ENCODE measurements at regions not wholly inside any gene's neighbourhood (a gene's known extent, or its start where the extent isn't known, plus 50 kb on each side); places are given as distances from the start of the nearest gene placed in this dataset.

GRCh38 chr3:102223132-102223531, 211.7 kb upstream of the ZPLD1 start:
- no peak for DNase-seq (ENCODE audit: extremely low spot score)
- TF ChIP-seq NFRKB (IDR thresholded peaks at IDR 0.05) (no peak), FOXK2 (IDR thresholded peaks at IDR 0.05) (no peak), SP1 (IDR thresholded peaks at IDR 0.05) (no peak), SUZ12 (IDR thresholded peaks at IDR 0.05) (no peak), ZNF384 (IDR thresholded peaks at IDR 0.05) (no peak), HDGF (IDR thresholded peaks at IDR 0.05; ENCODE audit: borderline replicate concordance) (no peak), CTBP1 (IDR thresholded peaks at IDR 0.05; ENCODE audit: borderline replicate concordance) (no peak), FOXA1 (IDR thresholded peaks at IDR 0.05) (no peak), L3MBTL2 (conservative IDR thresholded peaks at IDR 0.05) (no peak), BHLHE40 (IDR thresholded peaks at IDR 0.05; ENCODE audit: borderline replicate concordance) (no peak), LEF1 (IDR thresholded peaks at IDR 0.05; ENCODE audit: borderline replicate concordance) (no peak), ARNT (IDR thresholded peaks at IDR 0.05) (no peak), TARDBP (IDR thresholded peaks at IDR 0.05) (no peak), ELF4 (IDR thresholded peaks at IDR 0.05) (no peak), FOXM1 (IDR thresholded peaks at IDR 0.05; ENCODE audit: borderline replicate concordance) (no peak)
- TF ChIP-seq, protein P1, sequence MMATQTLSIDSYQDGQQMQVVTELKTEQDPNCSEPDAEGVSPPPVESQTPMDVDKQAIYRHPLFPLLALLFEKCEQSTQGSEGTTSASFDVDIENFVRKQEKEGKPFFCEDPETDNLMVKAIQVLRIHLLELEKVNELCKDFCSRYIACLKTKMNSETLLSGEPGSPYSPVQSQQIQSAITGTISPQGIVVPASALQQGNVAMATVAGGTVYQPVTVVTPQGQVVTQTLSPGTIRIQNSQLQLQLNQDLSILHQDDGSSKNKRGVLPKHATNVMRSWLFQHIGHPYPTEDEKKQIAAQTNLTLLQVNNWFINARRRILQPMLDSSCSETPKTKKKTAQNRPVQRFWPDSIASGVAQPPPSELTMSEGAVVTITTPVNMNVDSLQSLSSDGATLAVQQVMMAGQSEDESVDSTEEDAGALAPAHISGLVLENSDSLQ (IDR thresholded peaks at IDR 0.05), result no peak
- ChIA-PET CTCF (no interaction called here), POLR2A (no interaction called here)

DNA sequence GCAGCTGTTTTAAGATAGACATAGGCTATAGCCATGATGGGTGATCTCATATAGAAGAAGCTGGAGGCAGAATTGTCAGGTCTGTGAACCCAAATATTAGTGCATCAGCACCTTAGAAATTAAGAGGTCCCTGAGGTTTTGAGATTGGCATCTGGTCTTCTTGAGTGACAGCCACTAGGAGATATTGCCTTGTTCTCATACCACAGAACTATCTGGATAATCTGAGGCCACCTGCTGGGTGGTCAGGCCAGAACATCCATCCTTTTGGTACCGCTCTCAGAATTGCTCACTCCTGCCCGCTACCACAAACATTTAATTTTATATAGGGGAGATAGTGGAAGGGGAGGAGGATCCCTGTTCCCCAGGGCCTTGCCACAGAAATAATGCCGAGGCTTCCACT, 210.6 kb upstream of the ZPLD1 start:
- no peak for DNase-seq (ENCODE audit: extremely low spot score)
- ChIA-PET POLR2A (no interaction called here), CTCF (interaction anchor here (0.8 to 2.2 kb wide), 4 partner anchors 122 to 422 kb away, joined by 3 to 13 read pairs (median 8); no protein-coding TSS in a partner anchor)
- TF ChIP-seq, protein P1 (IDR thresholded peaks at IDR 0.05), result peak; percentile 73
- TF ChIP-seq BHLHE40 (IDR thresholded peaks at IDR 0.05; ENCODE audit: borderline replicate concordance), result no peak

DNA sequence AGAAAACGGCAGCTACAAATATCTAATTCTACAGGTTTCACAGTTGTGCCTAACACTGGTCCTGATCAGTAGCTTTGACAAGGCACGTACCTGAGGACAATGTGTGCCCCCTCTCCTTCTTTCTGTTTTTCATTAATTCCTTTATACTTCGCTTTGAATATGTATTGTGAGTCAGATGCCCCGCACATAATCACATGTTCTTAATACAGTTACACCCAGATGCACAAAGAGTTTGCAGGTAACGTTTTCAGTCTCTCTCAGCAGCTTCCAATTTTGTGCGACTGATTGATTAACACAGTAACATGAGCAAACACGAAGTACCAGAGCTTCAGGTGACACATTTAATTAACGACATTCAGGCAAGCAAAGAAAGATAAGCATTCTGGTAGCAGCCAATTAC, 209.8 kb upstream of the ZPLD1 start:
- no peak for TF ChIP-seq ARNT (IDR thresholded peaks at IDR 0.05)
- TF ChIP-seq, protein P1 (IDR thresholded peaks at IDR 0.05), result 0 out of 2 replicates have a peak, but pooled peaks have one; percentile 21
- CTCF ChIA-PET, result interaction anchor here (0.7 to 2.2 kb wide), 19 partner anchors 35 to 422 kb away, joined by 3 to 16 read pairs (median 5); no protein-coding TSS in a partner anchor
- POLR2A ChIA-PET, result interaction anchor here (0.8 to 1.3 kb wide), 3 partner anchors 135 to 417 kb away, joined by 3 read pairs; no protein-coding TSS in a partner anchor
- no peak for DNase-seq (ENCODE audit: extremely low spot score)

DNA sequence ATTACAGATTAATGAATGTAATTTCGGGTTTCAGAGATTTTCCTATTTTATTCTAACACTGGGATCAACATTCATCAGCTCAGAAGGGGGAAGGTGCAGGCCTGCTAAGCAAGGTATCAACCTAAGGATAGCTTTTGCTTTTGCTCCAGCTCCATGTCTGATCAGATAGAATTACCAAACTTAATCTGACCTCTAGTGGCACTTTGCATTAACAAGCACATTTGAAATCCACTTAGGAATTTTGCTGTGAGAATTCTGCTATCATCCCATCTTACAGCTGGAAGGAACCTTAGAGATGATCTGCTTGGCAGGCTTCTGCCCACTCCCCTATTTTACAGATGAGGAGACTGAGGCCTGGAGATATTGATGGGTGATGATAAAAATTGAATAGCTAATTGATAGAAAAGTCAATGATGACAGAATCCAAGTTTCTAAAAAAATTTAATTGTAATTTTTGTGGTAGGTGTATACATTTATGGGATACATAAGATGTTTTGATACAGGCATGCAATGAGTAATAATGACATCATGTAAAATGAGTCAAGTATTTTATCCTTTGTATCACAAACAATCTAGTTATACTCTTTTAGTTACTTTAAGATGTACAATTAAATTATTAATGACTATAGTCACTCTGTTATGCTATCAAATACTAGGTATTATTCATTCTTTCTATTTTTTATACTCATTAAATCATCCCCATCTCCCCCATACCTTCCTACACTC, 209.2 kb upstream of the ZPLD1 start:
- ChIA-PET CTCF (interaction anchor here (0.7 to 2.2 kb wide), 18 partner anchors 35 to 423 kb away, joined by 3 to 16 read pairs (median 6); no protein-coding TSS in a partner anchor), POLR2A (interaction anchor here (0.8 to 1.3 kb wide), 3 partner anchors 135 to 418 kb away, joined by 3 read pairs; no protein-coding TSS in a partner anchor)
- TF ChIP-seq SUZ12 (IDR thresholded peaks at IDR 0.05) (no peak), NFRKB (IDR thresholded peaks at IDR 0.05) (no peak), ZNF384 (IDR thresholded peaks at IDR 0.05) (no peak), TARDBP (IDR thresholded peaks at IDR 0.05) (no peak), ELF4 (IDR thresholded peaks at IDR 0.05) (no peak), HDGF (IDR thresholded peaks at IDR 0.05; ENCODE audit: borderline replicate concordance) (no peak), FOXA1 (IDR thresholded peaks at IDR 0.05) (no peak), SP1 (IDR thresholded peaks at IDR 0.05) (no peak)
- TF ChIP-seq, protein P1 (IDR thresholded peaks at IDR 0.05), result no peak
- DNase-seq (ENCODE audit: extremely low spot score), result peak; percentile 45

DNA sequence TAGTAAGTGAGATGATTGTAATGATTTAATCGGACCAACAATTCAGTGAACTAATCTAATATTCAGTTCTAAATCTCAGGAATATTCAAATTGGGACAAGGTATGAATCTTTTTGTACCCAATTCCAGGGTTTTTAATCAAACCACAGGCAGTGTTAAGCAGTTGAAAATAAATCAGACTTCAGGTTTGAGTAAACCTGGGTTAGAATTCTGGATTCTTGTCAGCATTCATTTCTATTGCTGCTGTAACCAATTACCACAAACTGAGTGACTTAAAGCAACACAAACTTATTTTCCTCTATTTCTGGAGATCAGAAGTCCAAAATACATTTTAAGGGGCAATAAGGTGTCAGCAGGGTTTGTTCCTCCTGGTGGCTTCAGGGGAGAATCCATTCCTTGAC, 208.4 kb upstream of the ZPLD1 start:
- DNase-seq (ENCODE audit: extremely low spot score), result no peak
- TF ChIP-seq TARDBP (IDR thresholded peaks at IDR 0.05) (no peak), NFRKB (IDR thresholded peaks at IDR 0.05) (no peak), FOXA1 (IDR thresholded peaks at IDR 0.05) (no peak), ELF4 (IDR thresholded peaks at IDR 0.05) (no peak), LEF1 (IDR thresholded peaks at IDR 0.05; ENCODE audit: borderline replicate concordance) (no peak)
- CTCF ChIA-PET, result interaction anchor here (1.6 to 2.2 kb wide), 3 partner anchors 310 to 417 kb away, joined by 7 to 16 read pairs (median 13); no protein-coding TSS in a partner anchor
- POLR2A ChIA-PET, result interaction anchor here (1.2 kb wide), 1 partner anchor 419 kb away, joined by 3 read pairs; no protein-coding TSS in a partner anchor

DNA sequence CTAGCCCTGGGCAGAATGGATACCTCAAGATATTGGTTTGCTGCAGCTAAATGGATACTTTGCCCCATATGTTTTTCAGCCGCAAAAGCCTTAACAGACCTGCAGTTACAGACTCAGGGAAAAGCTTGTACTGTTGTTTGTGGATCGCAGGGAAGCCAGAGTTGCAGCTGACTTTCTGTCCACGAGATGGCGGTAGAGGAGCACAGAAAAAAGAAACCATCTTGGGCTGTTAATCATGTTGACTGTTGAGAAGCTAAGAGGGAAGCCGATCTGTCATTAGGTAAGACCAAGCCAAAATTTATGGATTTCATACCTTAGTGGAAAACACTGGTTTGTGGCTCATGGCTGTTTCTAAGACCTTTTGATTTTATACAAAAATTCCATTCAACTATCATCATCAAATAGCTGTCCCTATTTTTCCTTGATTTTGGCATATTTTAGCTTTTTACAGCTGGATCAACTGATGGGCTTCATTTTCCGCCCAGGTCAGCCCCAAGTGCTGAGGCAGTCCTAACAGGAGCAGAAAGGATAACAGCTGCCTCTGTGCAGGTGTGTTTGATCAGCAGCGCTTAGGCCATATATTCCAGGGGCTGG, 205.7 kb upstream of the ZPLD1 start:
- CTCF ChIA-PET, result interaction anchor here (0.6 to 3.7 kb wide), 22 partner anchors 8 to 512 kb away, joined by 3 to 62 read pairs (median 4); no protein-coding TSS in a partner anchor

More for the DNA sequence above, 205.7 kb upstream of the ZPLD1 start:
- POLR2A ChIA-PET, result interaction anchor here (0.6 kb wide), 1 partner anchor 418 kb away, joined by 3 read pairs; no protein-coding TSS in a partner anchor
- TF ChIP-seq, protein P1 (IDR thresholded peaks at IDR 0.05), result peak; percentile 97
- TF ChIP-seq FOXA1 (IDR thresholded peaks at IDR 0.05), result no peak
- DNase-seq (ENCODE audit: extremely low spot score), result peak; percentile 66

Measured in HEK293T (cell line).